Transverse colon (tissue), 4 donors: ENCODE measurements at regions not wholly inside any gene's neighbourhood (a gene's known extent, or its start where the extent isn't known, plus 50 kb on each side); places are given as distances from the start of the nearest gene placed in this dataset.

Source experiments
- CTCF ChIP-seq, 5 experiments: fragments of 200-600 bp in 3 of 5; fragments of 450-650 bp in 2 of 5; sonication (generic) in 3 of 5; IDR thresholded peaks; 1 replicate in 2 of 5; 2 replicates in 3 of 5; pipeline ENCODE4 v1.5.1; 2016 to 2017; ENCODE audit warnings: antibody characterized with exemption in 5 of 5, inconsistent platforms in 3 of 5, mild to moderate bottlenecking in 2 of 5, moderate library complexity in 1 of 5
- EP300 ChIP-seq: sonication (generic); formaldehyde crosslinking; IDR thresholded peaks from one replicate; pipeline ENCODE4 v1.6.1; 2017; ENCODE audit warnings: antibody characterized with exemption, low read depth
- POLR2A ChIP-seq: fragments of 450-650 bp; IDR thresholded peaks from one replicate; pipeline ENCODE4 v1.6.1; 2016; ENCODE audit warnings: antibody characterized with exemption, mild to moderate bottlenecking, moderate library complexity
- POLR2AphosphoS5 ChIP-seq, 3 donors: sonication (generic); formaldehyde crosslinking; IDR thresholded peaks; one replicate each; pipeline ENCODE4 v1.6.1; 2016; ENCODE audit warnings: antibody characterized with exemption in 3 of 3

GRCh38 chr1:20421441-20421840, 64.6 kb downstream of the CAMK2N1 start:
- TF ChIP-seq CTCF (IDR thresholded peaks at IDR 0.05) (no peak), POLR2A (no peak), EP300 (no peak), POLR2AphosphoS5 (IDR thresholded peaks at IDR 0.05) (no peak)
